A673 (cell line): ENCODE measurements at regions not wholly inside any gene's neighbourhood (a gene's known extent, or its start where the extent isn't known, plus 50 kb on each side); places are given as distances from the start of the nearest gene placed in this dataset.

Experiments used
- CTCF ChIP-seq: fragments of 300-800, 200-600 bp; sonication (generic); conservative IDR thresholded peaks from 2 replicates; pipeline ENCODE4 v1.5.1; 2017; ENCODE audit warnings: low read depth, mild to moderate bottlenecking, antibody characterized with exemption, low read length, moderate library complexity, mixed read lengths
- EZH2 ChIP-seq: fragments of 200-600 bp; sonication (generic); IDR thresholded peaks from 2 replicates; pipeline ENCODE4 v1.6.1; 2017; ENCODE audit warnings: borderline replicate concordance, low read depth, mild to moderate bottlenecking, mixed read lengths, antibody characterized with exemption, low read length; ENCODE audit not compliant: poor library complexity, severe bottlenecking

GRCh38 chr11:71192629-71193028, 59.7 kb downstream of the SHANK2 start:
- no peak for TF ChIP-seq CTCF
- no peak for TF ChIP-seq EZH2
